GM23338 (cell line): ENCODE measurements at regions not wholly inside any gene's neighbourhood (a gene's known extent, or its start where the extent isn't known, plus 50 kb on each side); places are given as distances from the start of the nearest gene placed in this dataset.

Experiments
- ATAC-seq: fragments of 200-7000 bp; cut with Tn5 transposase; 3 replicates; pipeline ENCODE4 v1.9.1; 2020
- DNase-seq: peaks from one replicate; pipeline ENCODE4 v3.0.0-alpha.2; 2015; ENCODE audit warnings: low spot score
- H2AFZ ChIP-seq: fragments of 200-600 bp; sonication (generic); 2 replicates; pipeline ENCODE4 v1.8.0; 2016; ENCODE audit warnings: antibody characterized with exemption, mild to moderate bottlenecking, moderate library complexity
- H3F3A ChIP-seq: fragments of 200-600 bp; sonication (generic); replicated peaks from 2 replicates; pipeline ENCODE4 v1.8.0; 2017; ENCODE audit warnings: antibody characterized with exemption, mixed run types, low read depth
- H3K27ac ChIP-seq: fragments of 200-600 bp; sonication (generic); 2 replicates; pipeline ENCODE4 v1.6.1; 2016; ENCODE audit warnings: low read depth
- H3K27me3 ChIP-seq: fragments of 200-600 bp; sonication (generic); 2 replicates; pipeline ENCODE4 v1.8.0; 2016; ENCODE audit warnings: mild to moderate bottlenecking, mixed run types, moderate library complexity; ENCODE audit not compliant: insufficient read depth
- H3K36me3 ChIP-seq: fragments of 200-600 bp; sonication (generic); 2 replicates; pipeline ENCODE4 v1.8.0; 2016; ENCODE audit warnings: mild to moderate bottlenecking; ENCODE audit not compliant: insufficient read depth
- H3K4me1 ChIP-seq: fragments of 200-600 bp; sonication (generic); 2 replicates; pipeline ENCODE4 v1.8.0; 2016; ENCODE audit warnings: mild to moderate bottlenecking, moderate library complexity; ENCODE audit not compliant: insufficient read depth
- H3K4me2 ChIP-seq: fragments of 200-600 bp; sonication (generic); 2 replicates; pipeline ENCODE4 v1.7.1; 2017; ENCODE audit warnings: mixed run types
- H3K4me3 ChIP-seq: fragments of 200-600 bp; sonication (generic); 2 replicates; pipeline ENCODE4 v1.6.1; 2016; ENCODE audit warnings: mixed run types
- H3K79me2 ChIP-seq: fragments of 200-600 bp; sonication (generic); replicated peaks from 2 replicates; pipeline ENCODE4 v1.8.0; 2017; ENCODE audit warnings: mild to moderate bottlenecking; ENCODE audit not compliant: insufficient read depth
- H3K9me2 ChIP-seq: fragments of 200-600 bp; sonication (generic); 2 replicates; pipeline ENCODE4 v1.8.0; 2017; ENCODE audit not compliant: insufficient read depth
- H4K20me1 ChIP-seq: fragments of 200-600 bp; sonication (generic); replicated peaks from 2 replicates; pipeline ENCODE4 v1.8.0; 2017; ENCODE audit warnings: mild to moderate bottlenecking; ENCODE audit not compliant: insufficient read depth
- H3K27ac Mint-ChIP-seq: 2 replicates; pipeline ENCODE4 v1.8.0; 2020; ENCODE audit warnings: inconsistent platforms, mild to moderate bottlenecking, moderate library complexity, mixed read lengths
- H3K27me3 Mint-ChIP-seq: 3 replicates; pipeline ENCODE4 v1.8.0; 2022; ENCODE audit warnings: low read depth, mild to moderate bottlenecking, moderate library complexity, mixed read lengths, inconsistent platforms; ENCODE audit not compliant: insufficient read depth, poor library complexity
- H3K36me3 Mint-ChIP-seq: 3 replicates; pipeline ENCODE4 v1.8.0; 2021; ENCODE audit warnings: low read depth, mild to moderate bottlenecking, inconsistent platforms, moderate library complexity, mixed read lengths
- H3K4me1 Mint-ChIP-seq: 3 replicates; pipeline ENCODE4 v1.8.0; 2020; ENCODE audit warnings: mild to moderate bottlenecking, inconsistent platforms, mixed read lengths
- H3K4me3 Mint-ChIP-seq: 3 replicates; pipeline ENCODE4 v1.8.0; 2021; ENCODE audit warnings: moderate library complexity, mild to moderate bottlenecking, inconsistent platforms, mixed read lengths
- H3K9me3 Mint-ChIP-seq: 3 replicates; pipeline ENCODE4 v1.8.0; 2020; ENCODE audit warnings: moderate library complexity, mild to moderate bottlenecking, inconsistent platforms, mixed read lengths
- CREB1 ChIP-seq: fragments of 250-450 bp; sonication (Bioruptor Pico); IDR thresholded peaks from 2 replicates; pipeline ENCODE4 v1.5.0; 2020; ENCODE audit warnings: low read depth, mild to moderate bottlenecking, moderate library complexity
- CTCF ChIP-seq, 2 experiments: fragments of 200-600 bp in 1 of 2; sonication (generic) in 1 of 2; conservative IDR thresholded peaks; 2 replicates each; pipeline versions ENCODE4 v1.5.1 to v1.6.1; 2016 to 2017; ENCODE audit warnings: antibody characterized with exemption in 2 of 2, low read depth in 2 of 2, mild to moderate bottlenecking in 2 of 2, moderate library complexity in 1 of 2
- ETS1 ChIP-seq: IDR thresholded peaks from 2 replicates; pipeline ENCODE4 v1.6.1; 2016; ENCODE audit warnings: antibody characterized with exemption
- EZH2 ChIP-seq: fragments of 200-600 bp; sonication (generic); IDR thresholded peaks from one replicate; pipeline ENCODE4 v1.8.0; 2017; ENCODE audit warnings: antibody characterized with exemption, mild to moderate bottlenecking, low read depth; ENCODE audit not compliant: unreplicated experiment
- EZH2phosphoT487 ChIP-seq: fragments of 200-600 bp; sonication (generic); IDR thresholded peaks from one replicate; pipeline ENCODE4 v1.8.1; 2018; ENCODE audit warnings: antibody characterized with exemption; ENCODE audit not compliant: unreplicated experiment
- JUNB ChIP-seq: IDR thresholded peaks from one replicate; pipeline ENCODE4 v1.6.1; 2016; ENCODE audit warnings: antibody characterized with exemption; ENCODE audit not compliant: unreplicated experiment
- NANOG ChIP-seq: IDR thresholded peaks from 2 replicates; pipeline ENCODE4 v1.6.1; 2016; ENCODE audit warnings: antibody characterized with exemption, borderline replicate concordance
- POLR2AphosphoS5 ChIP-seq: IDR thresholded peaks from 2 replicates; pipeline ENCODE4 v1.6.1; 2016; ENCODE audit warnings: antibody characterized with exemption, low read depth
- REST ChIP-seq: IDR thresholded peaks from one replicate; pipeline ENCODE4 v1.6.1; 2018; ENCODE audit warnings: antibody characterized with exemption; ENCODE audit not compliant: unreplicated experiment
- STAT1 ChIP-seq: IDR thresholded peaks from one replicate; pipeline ENCODE4 v1.6.1; 2016; ENCODE audit warnings: antibody characterized with exemption; ENCODE audit not compliant: unreplicated experiment
- ZNF114 ChIP-seq: fragments of 250-450 bp; sonication (Bioruptor Pico); IDR thresholded peaks from 2 replicates; pipeline ENCODE4 v1.5.0; 2020; ENCODE audit warnings: mild to moderate bottlenecking, moderate library complexity
- ZNF331 ChIP-seq: fragments of 250-450 bp; sonication (Bioruptor Pico); IDR thresholded peaks from 2 replicates; pipeline ENCODE4 v1.5.0; 2020; ENCODE audit warnings: low read depth, mild to moderate bottlenecking, moderate library complexity
- ZNF462 ChIP-seq: fragments of 250-450 bp; sonication (Bioruptor Pico); IDR thresholded peaks from 2 replicates; pipeline ENCODE4 v1.5.0; 2020; ENCODE audit warnings: mild to moderate bottlenecking, moderate library complexity

GRCh38 chr19:56976995-56977906 is 136.7 kb upstream of the PEG3 start:
- DNase-seq (no peak), ATAC-seq (no peak)
- Histone ChIP-seq H3K27ac (no peak overlapping the region), H3K36me3 (0 out of 2 replicates have a peak, but pooled peaks cover 3% of the 10 kb centered on the region), H3K4me2 (no peak overlapping the region), H3K9me2 (no peaks in the 10 kb centered on the region), H3F3A (no peaks in the 10 kb centered on the region), H3K4me1 (no peaks in the 10 kb centered on the region), H4K20me1 (no peaks in the 10 kb centered on the region), H3K79me2 (no peaks in the 10 kb centered on the region), H2AFZ (no peak overlapping the region), H3K27me3 (no peaks in the 10 kb centered on the region), H3K4me3 (no peak overlapping the region)
- Mint-ChIP-seq H3K9me3 (peaks cover 96% of the 10 kb centered on the region), H3K27ac (no peak overlapping the region), H3K4me1 (no peaks in the 10 kb centered on the region), H3K4me3 (no peak overlapping the region), H3K27me3 (no peaks in the 10 kb centered on the region), H3K36me3 (peaks cover 48% of the 10 kb centered on the region)
- no peak for TF ChIP-seq CTCF (conservative IDR thresholded peaks at IDR 0.05; ENCODE audit: low read depth in 2 of 2)
- TF ChIP-seq NANOG: no peak
- TF ChIP-seq STAT1: no peak
- no peak for TF ChIP-seq POLR2AphosphoS5
- no peak for TF ChIP-seq CREB1 (CRISPR knock-in tag)
- TF ChIP-seq ZNF331: no peak
- TF ChIP-seq ZNF114 (CRISPR knock-in tag): no peak
- TF ChIP-seq ETS1: no peak
- TF ChIP-seq REST: no peak
- no peak for TF ChIP-seq JUNB
- TF ChIP-seq EZH2phosphoT487: no peak
- TF ChIP-seq EZH2: no peak
- TF ChIP-seq ZNF462 (CRISPR knock-in tag): no peak
